WTC11 (cell line): ENCODE measurements at regions not wholly inside any gene's neighbourhood (a gene's known extent, or its start where the extent isn't known, plus 50 kb on each side); places are given as distances from the start of the nearest gene placed in this dataset.

ENCODE experiments used
- ATAC-seq: fragments of 200-7000 bp; cut with Tn5 transposase; 2 replicates; pipeline ENCODE4 v1.10.0; 2021; ENCODE audit warnings: mild to moderate bottlenecking, moderate library complexity
- CTCF ChIA-PET: fragments of 300-600 bp; sonication (Branson Sonifier 250); formaldehyde crosslinking; loops from one replicate; lab custom pipeline; 2021; ENCODE audit warnings: antibody characterized with exemption; lab: Charles Lee
- POLR2A ChIA-PET: fragments of 350-600 bp; sonication (Branson Sonifier 250); formaldehyde crosslinking; loops from one replicate; lab custom pipeline; 2021; ENCODE audit warnings: antibody characterized with exemption; lab: Charles Lee
- DNase-seq: peaks from one replicate; pipeline ENCODE4 v3.0.0; 2021; ENCODE audit warnings: low spot score
- H3K27ac Mint-ChIP-seq: 2 replicates; pipeline ENCODE4 v1.8.0; 2021; ENCODE audit warnings: mixed read lengths
- H3K27me3 Mint-ChIP-seq: 2 replicates; pipeline ENCODE4 v1.8.0; 2021; ENCODE audit warnings: low read depth, mild to moderate bottlenecking, moderate library complexity, mixed read lengths
- H3K36me3 Mint-ChIP-seq: 2 replicates; pipeline ENCODE4 v1.8.0; 2021; ENCODE audit warnings: mixed read lengths
- H3K4me1 Mint-ChIP-seq: 2 replicates; pipeline ENCODE4 v1.8.0; 2022; ENCODE audit warnings: mixed read lengths
- H3K4me3 Mint-ChIP-seq: 2 replicates; pipeline ENCODE4 v1.8.0; 2021; ENCODE audit warnings: mild to moderate bottlenecking, moderate library complexity, mixed read lengths
- H3K9me3 Mint-ChIP-seq: 2 replicates; pipeline ENCODE4 v1.8.0; 2021; ENCODE audit warnings: mixed read lengths
- ATF3 ChIP-seq: sonication (generic); formaldehyde crosslinking; conservative IDR thresholded peaks from 2 replicates; pipeline ENCODE4 v1.8.1; 2022; ENCODE audit warnings: mild to moderate bottlenecking, missing genetic modification reagents
- CDX4 ChIP-seq: fragments of 250-450 bp; sonication (Bioruptor Pico); IDR thresholded peaks from 2 replicates; pipeline ENCODE4 v1.9.0; 2021; ENCODE audit warnings: moderate library complexity, mild to moderate bottlenecking, inconsistent platforms, borderline replicate concordance
- CREM ChIP-seq: sonication (generic); formaldehyde crosslinking; IDR thresholded peaks from 2 replicates; pipeline ENCODE4 v1.8.1; 2022; ENCODE audit warnings: mild to moderate bottlenecking, missing genetic modification reagents, moderate library complexity
- E2F4 ChIP-seq: sonication (generic); formaldehyde crosslinking; IDR thresholded peaks from 2 replicates; pipeline ENCODE4 v1.8.1; 2022; ENCODE audit warnings: low read depth, mild to moderate bottlenecking, moderate library complexity, missing genetic modification reagents, borderline replicate concordance
- EMX1 ChIP-seq: fragments of 250-450 bp; sonication (Bioruptor Pico); IDR thresholded peaks from 2 replicates; pipeline ENCODE4 v1.8.0; 2021; ENCODE audit warnings: mild to moderate bottlenecking
- GRHL2 ChIP-seq: fragments of 250-450 bp; sonication (Bioruptor Pico); IDR thresholded peaks from 2 replicates; pipeline ENCODE4 v1.8.0; 2022; ENCODE audit warnings: mild to moderate bottlenecking, moderate library complexity; ENCODE audit not compliant: insufficient replicate concordance, severe bottlenecking
- HMGXB4 ChIP-seq: sonication (generic); formaldehyde crosslinking; IDR thresholded peaks from 2 replicates; pipeline ENCODE4 v1.8.1; 2023; ENCODE audit warnings: mild to moderate bottlenecking, moderate library complexity, missing genetic modification reagents
- MLX ChIP-seq: sonication (generic); formaldehyde crosslinking; IDR thresholded peaks from 2 replicates; pipeline ENCODE4 v1.8.1; 2023; ENCODE audit warnings: mild to moderate bottlenecking, missing genetic modification reagents, moderate library complexity
- NFE2L1 ChIP-seq: sonication (generic); formaldehyde crosslinking; IDR thresholded peaks from 2 replicates; pipeline ENCODE4 v1.8.1; 2023; ENCODE audit warnings: missing genetic modification reagents
- NR2C2 ChIP-seq: sonication (generic); formaldehyde crosslinking; IDR thresholded peaks from 2 replicates; pipeline ENCODE4 v1.8.0; 2022; ENCODE audit warnings: mild to moderate bottlenecking, missing genetic modification reagents
- OVOL2 ChIP-seq: fragments of 250-450 bp; sonication (Bioruptor Pico); IDR thresholded peaks from 2 replicates; pipeline ENCODE4 v1.9.0; 2021; ENCODE audit warnings: mild to moderate bottlenecking, borderline replicate concordance
- PREB ChIP-seq: sonication (generic); formaldehyde crosslinking; IDR thresholded peaks from 2 replicates; pipeline ENCODE4 v1.8.1; 2022; ENCODE audit warnings: mild to moderate bottlenecking, missing genetic modification reagents, moderate library complexity, borderline replicate concordance
- PRRX2 ChIP-seq: fragments of 250-450 bp; sonication (Bioruptor Pico); IDR thresholded peaks from 2 replicates; pipeline ENCODE4 v1.8.0; 2021; ENCODE audit warnings: mild to moderate bottlenecking
- TP53 ChIP-seq: sonication (generic); formaldehyde crosslinking; IDR thresholded peaks from 2 replicates; pipeline ENCODE4 v1.8.1; 2023; ENCODE audit warnings: mild to moderate bottlenecking, missing genetic modification reagents
- ZBTB21 ChIP-seq: sonication (generic); formaldehyde crosslinking; IDR thresholded peaks from 2 replicates; pipeline ENCODE4 v1.8.1; 2023; ENCODE audit warnings: mild to moderate bottlenecking, missing genetic modification reagents, borderline replicate concordance
- ZNF138 ChIP-seq: sonication (generic); formaldehyde crosslinking; conservative IDR thresholded peaks from 2 replicates; pipeline ENCODE4 v1.8.1; 2022; ENCODE audit warnings: mild to moderate bottlenecking, moderate library complexity, missing genetic modification reagents
- ZNF219 ChIP-seq: sonication (generic); formaldehyde crosslinking; IDR thresholded peaks from 2 replicates; pipeline ENCODE4 v1.8.0; 2023; ENCODE audit warnings: missing genetic modification reagents, mild to moderate bottlenecking, borderline replicate concordance
- ZNF671 ChIP-seq: fragments of 250-450 bp; sonication (Bioruptor Pico); IDR thresholded peaks from 2 replicates; pipeline ENCODE4 v1.8.0; 2021; ENCODE audit warnings: mild to moderate bottlenecking
- TF ChIP-seq, protein P1 (sequence below): sonication (generic); formaldehyde crosslinking; IDR thresholded peaks from 2 replicates; pipeline ENCODE4 v1.8.1; 2023; ENCODE audit warnings: mild to moderate bottlenecking, missing genetic modification reagents, borderline replicate concordance

DNA sequence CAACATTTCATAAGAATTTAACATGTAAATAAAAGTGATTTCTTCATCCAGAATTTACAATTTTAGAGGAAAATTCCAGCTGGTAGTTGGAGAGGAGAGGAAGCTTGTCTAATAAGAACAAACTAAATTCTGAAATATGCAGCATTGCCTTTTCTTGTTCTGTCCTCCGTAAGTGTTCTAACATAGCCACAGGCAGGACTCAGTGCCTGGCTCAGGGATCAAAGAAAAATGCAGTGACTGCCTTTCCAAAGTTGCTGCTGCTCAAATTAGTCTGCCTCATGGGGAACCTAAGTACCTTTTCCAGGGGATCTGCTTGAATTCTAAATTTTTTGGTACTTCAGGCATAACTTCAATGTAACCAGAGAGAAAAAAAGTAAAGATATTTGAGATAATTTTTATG lies 713.0 kb upstream of the CADM2 start (continued):
- TF ChIP-seq, protein P1, sequence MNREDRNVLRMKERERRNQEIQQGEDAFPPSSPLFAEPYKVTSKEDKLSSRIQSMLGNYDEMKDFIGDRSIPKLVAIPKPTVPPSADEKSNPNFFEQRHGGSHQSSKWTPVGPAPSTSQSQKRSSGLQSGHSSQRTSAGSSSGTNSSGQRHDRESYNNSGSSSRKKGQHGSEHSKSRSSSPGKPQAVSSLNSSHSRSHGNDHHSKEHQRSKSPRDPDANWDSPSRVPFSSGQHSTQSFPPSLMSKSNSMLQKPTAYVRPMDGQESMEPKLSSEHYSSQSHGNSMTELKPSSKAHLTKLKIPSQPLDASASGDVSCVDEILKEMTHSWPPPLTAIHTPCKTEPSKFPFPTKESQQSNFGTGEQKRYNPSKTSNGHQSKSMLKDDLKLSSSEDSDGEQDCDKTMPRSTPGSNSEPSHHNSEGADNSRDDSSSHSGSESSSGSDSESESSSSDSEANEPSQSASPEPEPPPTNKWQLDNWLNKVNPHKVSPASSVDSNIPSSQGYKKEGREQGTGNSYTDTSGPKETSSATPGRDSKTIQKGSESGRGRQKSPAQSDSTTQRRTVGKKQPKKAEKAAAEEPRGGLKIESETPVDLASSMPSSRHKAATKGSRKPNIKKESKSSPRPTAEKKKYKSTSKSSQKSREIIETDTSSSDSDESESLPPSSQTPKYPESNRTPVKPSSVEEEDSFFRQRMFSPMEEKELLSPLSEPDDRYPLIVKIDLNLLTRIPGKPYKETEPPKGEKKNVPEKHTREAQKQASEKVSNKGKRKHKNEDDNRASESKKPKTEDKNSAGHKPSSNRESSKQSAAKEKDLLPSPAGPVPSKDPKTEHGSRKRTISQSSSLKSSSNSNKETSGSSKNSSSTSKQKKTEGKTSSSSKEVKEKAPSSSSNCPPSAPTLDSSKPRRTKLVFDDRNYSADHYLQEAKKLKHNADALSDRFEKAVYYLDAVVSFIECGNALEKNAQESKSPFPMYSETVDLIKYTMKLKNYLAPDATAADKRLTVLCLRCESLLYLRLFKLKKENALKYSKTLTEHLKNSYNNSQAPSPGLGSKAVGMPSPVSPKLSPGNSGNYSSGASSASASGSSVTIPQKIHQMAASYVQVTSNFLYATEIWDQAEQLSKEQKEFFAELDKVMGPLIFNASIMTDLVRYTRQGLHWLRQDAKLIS (CRISPR knock-in tag) = no peak

GRCh38 chr3:84260596-84260995 lies 698.2 kb upstream of the CADM2 start:
- TF ChIP-seq E2F4 = no peak
- no peak for TF ChIP-seq ZNF138
- TF ChIP-seq, all 79 proteins: peak for 0
- Mint-ChIP-seq H3K4me1 (no peaks in the 10 kb centered on the region), H3K36me3 (no peaks in the 10 kb centered on the region), H3K27me3 (no peaks in the 10 kb centered on the region), H3K9me3 (no peaks in the 10 kb centered on the region), H3K27ac (no peak overlapping the region), H3K4me3 (no peak overlapping the region)
- ChIA-PET CTCF (no interaction called here), POLR2A (interaction anchor here (0.6 kb wide), 1 partner anchor 11 kb away, joined by 3 read pairs; no protein-coding TSS in a partner anchor)
- DNase-seq (no peak), ATAC-seq (no peak)

- POLR2A ChIA-PET = no interaction called here
- no peak for DNase-seq
- no peak for TF ChIP-seq PRRX2
- TF ChIP-seq OVOL2 = no peak
- no peak for TF ChIP-seq ZNF671
- no peak for TF ChIP-seq CDX4 (CRISPR knock-in tag)
- no peak for TF ChIP-seq NFE2L1 (CRISPR knock-in tag)
- TF ChIP-seq ATF3 (CRISPR knock-in tag) = no peak
- no peak for TF ChIP-seq NR2C2 (CRISPR knock-in tag)
- no peak for TF ChIP-seq GRHL2
- no peak for TF ChIP-seq ZNF219 (CRISPR knock-in tag)
- TF ChIP-seq ZNF138 = no peak
- no peak for TF ChIP-seq PREB (CRISPR knock-in tag)
- TF ChIP-seq EMX1 (CRISPR knock-in tag) = no peak
- TF ChIP-seq TP53 (CRISPR knock-in tag) = no peak
- no peak for TF ChIP-seq HMGXB4 (CRISPR knock-in tag)
- no peak for TF ChIP-seq CREM
- TF ChIP-seq ZBTB21 = no peak
- TF ChIP-seq MLX (CRISPR knock-in tag) = no peak
- Mint-ChIP-seq H3K27me3 (no peaks in the 10 kb centered on the region), H3K4me1 (no peaks in the 10 kb centered on the region), H3K27ac (no peak overlapping the region), H3K4me3 (no peak overlapping the region), H3K9me3 (peaks cover 16% of the 10 kb centered on the region), H3K36me3 (no peaks in the 10 kb centered on the region; the same call in 1 of the 2 replicates)
- ATAC-seq = no peak
- CTCF ChIA-PET = no interaction called here
Measured at GRCh38 chr3:84265768-84266167, 693.0 kb upstream of the CADM2 start.
